Esophagus squamous epithelium (tissue), 5 donors: ENCODE measurements at regions not wholly inside any gene's neighbourhood (a gene's known extent, or its start where the extent isn't known, plus 50 kb on each side); places are given as distances from the start of the nearest gene placed in this dataset.

Experiments
- DNase-seq: peaks from one replicate; lab custom pipeline; 2025; lab: John Stamatoyannopoulos, UW
- H3K27ac ChIP-seq, 4 donors: fragments of 200-600 bp; sonication (generic); one replicate each; pipeline ENCODE4 v1.5.1; 2016 to 2019; ENCODE audit warnings: mild to moderate bottlenecking in 1 of 4
- H3K27me3 ChIP-seq, 4 donors: fragments of 200-600 bp; sonication (generic); 1 replicate in 3 of 4; 2 replicates in 1 of 4; pipeline versions ENCODE4 v1.5.1 to v1.6.0; 2017 to 2021; ENCODE audit warnings: antibody characterized with exemption in 1 of 4
- H3K36me3 ChIP-seq, 3 donors: fragments of 200-600 bp; sonication (generic); one replicate each; pipeline ENCODE4 v1.5.1; 2016 to 2019
- H3K4me1 ChIP-seq, 3 donors: fragments of 200-600 bp; sonication (generic); one replicate each; pipeline ENCODE4 v1.5.1; 2017 to 2019
- H3K4me3 ChIP-seq, 4 donors: fragments of 200-600 bp; sonication (generic); 1 replicate in 3 of 4; 2 replicates in 1 of 4; pipeline ENCODE4 v1.5.1; 2016 to 2019; ENCODE audit warnings: mild to moderate bottlenecking in 2 of 4, moderate library complexity in 1 of 4
- H3K9me3 ChIP-seq, 3 donors: fragments of 200-600 bp; sonication (generic); one replicate each; pipeline ENCODE4 v1.5.1; 2016 to 2019
- CTCF ChIP-seq, 6 experiments: fragments of 450-650 bp in 4 of 6; fragments of 200-600 bp in 2 of 6; sonication (generic) in 2 of 6; IDR thresholded peaks; one replicate each; pipeline ENCODE4 v1.5.1; 2016 to 2019; ENCODE audit warnings: antibody characterized with exemption in 6 of 6, mild to moderate bottlenecking in 4 of 6, moderate library complexity in 4 of 6
- POLR2A ChIP-seq, 4 donors: fragments of 450-650 bp; IDR thresholded peaks; one replicate each; pipeline ENCODE4 v1.6.1; 2017; ENCODE audit warnings: antibody characterized with exemption in 4 of 4, mild to moderate bottlenecking in 4 of 4, moderate library complexity in 3 of 4
- WGBS, 2 donors: methylation state at CpG; one replicate each; pipeline ENCODE4 v1.1.5; 2018; 5-methylcytosine and 5-hydroxymethylcytosine counted together
- intact Hi-C: fragments of 100-400 bp; cut with DNase I; formaldehyde crosslinking; loops from one replicate; pipeline ENCODE4 v1.15.0; 2022
- donor health status: DM: yes; HTN: yes; CAD: no.

- H3K27ac ChIP-seq: peak overlapping the region in 3 of 4 donors; percentile 18 to 81 (median 64)
These were observed 72.0 kb upstream of the AFF3 start for GRCh38 chr2:100214265-100214971.

GRCh38 chr2:100213595-100213994 is 71.2 kb upstream of the AFF3 start:
- no peak overlapping the region for H3K4me3 ChIP-seq
- no peak for TF ChIP-seq CTCF (IDR thresholded peaks at IDR 0.05)
- TF ChIP-seq POLR2A (IDR thresholded peaks at IDR 0.05): no peak
- intact Hi-C loops: no loop called here
- H3K36me3 ChIP-seq: no peaks in the 10 kb centered on the region
- H3K27me3 ChIP-seq: no peaks in the 10 kb centered on the region
- H3K4me1 ChIP-seq: peaks cover 9 to 19% (median 18%) of the 10 kb centered on the region in 3 donors
- 33 to 36% methylated on average over 3 of the region's 3 CpGs for WGBS, 2 donors
- H3K27ac ChIP-seq: peak overlapping the region; percentile 18 to 81 (median 71)
- H3K9me3 ChIP-seq: no peaks in the 10 kb centered on the region
- DNase-seq: no peak

More at GRCh38 chr2:100214265-100214971, 72.0 kb upstream of the AFF3 start:
- 32 to 54% methylated on average over 7 of the region's 9 CpGs for WGBS, 2 donors
- peaks cover 9 to 19% (median 18%) of the 10 kb centered on the region in 3 donors for H3K4me1 ChIP-seq
- no peak overlapping the region for H3K4me3 ChIP-seq
- H3K36me3 ChIP-seq: no peaks in the 10 kb centered on the region
- intact Hi-C loops: no loop called here
- no peak for DNase-seq
- no peaks in the 10 kb centered on the region for H3K27me3 ChIP-seq
- no peak for TF ChIP-seq CTCF (IDR thresholded peaks at IDR 0.05)
- TF ChIP-seq POLR2A (IDR thresholded peaks at IDR 0.05): no peak
- no peaks in the 10 kb centered on the region for H3K9me3 ChIP-seq

GRCh38 chr2:100212850-100213249 is 70.5 kb upstream of the AFF3 start:
- TF ChIP-seq POLR2A (IDR thresholded peaks at IDR 0.05) (no peak), CTCF (IDR thresholded peaks at IDR 0.05) (no peak)
- 56 to 68% methylated on average over 2 to 3 of the region's 3 CpGs for WGBS, 2 donors
- peak overlapping the region in 3 of 4 donors; percentile 70 to 81 (median 72) for H3K27ac ChIP-seq
- peaks cover 9 to 19% (median 18%) of the 10 kb centered on the region in 3 donors for H3K4me1 ChIP-seq
- no peak for DNase-seq
- H3K4me3 ChIP-seq: no peak overlapping the region
- no peaks in the 10 kb centered on the region for H3K36me3 ChIP-seq
- H3K9me3 ChIP-seq: no peaks in the 10 kb centered on the region
- H3K27me3 ChIP-seq: no peaks in the 10 kb centered on the region
- intact Hi-C loops: no loop called here

GRCh38 chr2:100211521-100211920 is 69.1 kb upstream of the AFF3 start:
- Histone ChIP-seq H3K36me3 (no peaks in the 10 kb centered on the region), H3K27ac (no peak overlapping the region), H3K4me3 (no peak overlapping the region), H3K27me3 (no peaks in the 10 kb centered on the region), H3K4me1 (peaks cover 9 to 19% (median 18%) of the 10 kb centered on the region in 3 donors), H3K9me3 (no peaks in the 10 kb centered on the region)
- no peak for DNase-seq
- 81 to 82% methylated on average over 3 of the region's 3 CpGs for WGBS, 2 donors
- no peak for TF ChIP-seq POLR2A (IDR thresholded peaks at IDR 0.05)
- TF ChIP-seq CTCF (IDR thresholded peaks at IDR 0.05): no peak
- intact Hi-C loops: no loop called here

- 73 to 82% methylated on average over 8 to 13 of the region's 13 CpGs for WGBS, 2 donors
These were observed 65.9 kb upstream of the AFF3 start for GRCh38 chr2:100208141-100208770.

More at GRCh38 chr2:100208141-100208770, 65.9 kb upstream of the AFF3 start:
- no peaks in the 10 kb centered on the region for H3K36me3 ChIP-seq
- peaks cover 2 to 4% (median 4%) of the 10 kb centered on the region in 3 donors for H3K4me1 ChIP-seq
- H3K27me3 ChIP-seq: no peaks in the 10 kb centered on the region
- no peak overlapping the region for H3K27ac ChIP-seq
- no peak overlapping the region for H3K4me3 ChIP-seq
- H3K9me3 ChIP-seq: no peaks in the 10 kb centered on the region
- intact Hi-C loops: no loop called here
- DNase-seq: no peak
- TF ChIP-seq CTCF (IDR thresholded peaks at IDR 0.05): no peak
- TF ChIP-seq POLR2A (IDR thresholded peaks at IDR 0.05): no peak
